H1 (cell line): ENCODE measurements at regions not wholly inside any gene's neighbourhood (a gene's known extent, or its start where the extent isn't known, plus 50 kb on each side); places are given as distances from the start of the nearest gene placed in this dataset.

Experiments used
- CTCF ChIA-PET: fragments of 300-600 bp; sonication (Branson Sonifier 250); formaldehyde crosslinking; loops from one replicate; lab custom pipeline; 2021; ENCODE audit not compliant: partially characterized antibody; lab: Charles Lee
- POLR2A ChIA-PET: fragments of 300-600 bp; sonication (Branson Sonifier 250); formaldehyde crosslinking; loops from one replicate; lab custom pipeline; 2021; ENCODE audit warnings: inconsistent platforms; ENCODE audit not compliant: partially characterized antibody; lab: Charles Lee
- DNase-seq, 2 experiments: peaks; one replicate each; pipeline versions ENCODE4 v3.0.0 to v3.0.0-alpha.2; 2010 to 2022; ENCODE audit warnings: low spot score in 2 of 2, low read depth in 1 of 2, mixed read lengths in 1 of 2
- FAIRE-seq: peaks from 2 replicates; lab custom pipeline; 2011; peaks lifted over from hg19 to GRCh38; lab: Jason Lieb, UNC
- H2AFZ ChIP-seq: 2 replicates; pipeline ENCODE4 v1.8.1; 2012; ENCODE audit warnings: low read length, inconsistent platforms
- H2AK5ac ChIP-seq: 2 replicates; pipeline ENCODE4 v1.6.1; 2013; ENCODE audit warnings: low read depth, low read length
- H2BK120ac ChIP-seq: replicated peaks from 2 replicates; pipeline ENCODE3; 2013; ENCODE audit warnings: low read depth, low read length, inconsistent platforms
- H2BK12ac ChIP-seq: 2 replicates; pipeline ENCODE4 v1.6.1; 2013; ENCODE audit warnings: low read depth, low read length
- H2BK15ac ChIP-seq: 2 replicates; pipeline ENCODE4 v1.6.1; 2013; ENCODE audit warnings: low read length
- H2BK20ac ChIP-seq: 2 replicates; pipeline ENCODE4 v1.6.1; 2013; ENCODE audit warnings: low read length
- H2BK5ac ChIP-seq: 2 replicates; pipeline ENCODE4 v1.6.1; 2013; ENCODE audit warnings: low read depth, low read length
- H3K14ac ChIP-seq: 2 replicates; pipeline ENCODE4 v1.6.1; 2013; ENCODE audit warnings: inconsistent platforms; ENCODE audit not compliant: insufficient read length
- H3K18ac ChIP-seq: 2 replicates; pipeline ENCODE4 v1.6.1; 2013; ENCODE audit warnings: low read length; ENCODE audit errors: extremely low read depth
- H3K23ac ChIP-seq: 2 replicates; pipeline ENCODE4 v1.6.1; 2013; ENCODE audit warnings: inconsistent platforms; ENCODE audit not compliant: insufficient read length
- H3K23me2 ChIP-seq: 2 replicates; pipeline ENCODE4 v1.6.1; 2013; ENCODE audit warnings: low read depth, low read length
- H3K27ac ChIP-seq: 2 replicates; pipeline ENCODE4 v1.6.1; 2011; ENCODE audit warnings: low read depth, low read length, inconsistent platforms
- H3K27me3 ChIP-seq, 4 experiments: replicated peaks in 1 of 4; 1 replicate in 1 of 4; 2 replicates in 3 of 4; pipeline versions ENCODE4 v1.6.1 to v1.8.1; 2011 to 2013; ENCODE audit warnings: low read length in 3 of 4, mild to moderate bottlenecking in 3 of 4, inconsistent platforms in 2 of 4, mixed read lengths in 2 of 4, moderate library complexity in 1 of 4; ENCODE audit not compliant: control insufficient read depth in 3 of 4, insufficient read depth in 3 of 4; ENCODE audit errors: extremely low read depth in 1 of 4
- H3K36me3 ChIP-seq, 4 experiments: 2 replicates each; pipeline versions ENCODE4 v1.6.1 to v1.8.1; 2011 to 2013; ENCODE audit warnings: mild to moderate bottlenecking in 4 of 4, low read length in 3 of 4, moderate library complexity in 2 of 4, control low read depth in 1 of 4, inconsistent platforms in 1 of 4; ENCODE audit not compliant: insufficient read depth in 4 of 4, control insufficient read depth in 2 of 4
- H3K4ac ChIP-seq: replicated peaks from 2 replicates; pipeline ENCODE3; 2013; ENCODE audit warnings: low read length, low read depth, mixed read lengths, inconsistent platforms; ENCODE audit not compliant: insufficient read length
- H3K4me1 ChIP-seq, 4 experiments: replicated peaks in 1 of 4; 1 replicate in 1 of 4; 2 replicates in 3 of 4; pipeline versions ENCODE4 v1.6.1 to v1.8.1; 2011 to 2013; ENCODE audit warnings: low read length in 3 of 4, inconsistent platforms in 2 of 4, mixed read lengths in 1 of 4; ENCODE audit not compliant: insufficient read depth in 4 of 4, control insufficient read depth in 3 of 4
- H3K4me2 ChIP-seq, 2 experiments: 2 replicates each; pipeline versions ENCODE4 v1.6.1 to v1.8.1; 2011 to 2013; ENCODE audit warnings: low read depth in 2 of 2, low read length in 2 of 2, control low read depth in 1 of 2, inconsistent platforms in 1 of 2, mild to moderate bottlenecking in 1 of 2; ENCODE audit not compliant: insufficient read depth in 1 of 2
- H3K4me3 ChIP-seq, 4 experiments: fragments of 200-600, 300-600 bp in 1 of 4; sonication (generic), shearing (Covaris generic), sonication (Bioruptor Twin) in 1 of 4; 2 replicates each; pipeline versions ENCODE4 v1.5.1 to v1.8.1; 2011 to 2016; ENCODE audit warnings: low read length in 4 of 4, low read depth in 3 of 4, control low read depth in 2 of 4, inconsistent platforms in 2 of 4, mild to moderate bottlenecking in 2 of 4, mixed read lengths in 1 of 4, moderate library complexity in 1 of 4; ENCODE audit not compliant: insufficient read depth in 2 of 4; ENCODE audit errors: extremely low read depth in 1 of 4
- H3K56ac ChIP-seq: replicated peaks from 2 replicates; pipeline ENCODE3; 2013; ENCODE audit warnings: low read depth, mild to moderate bottlenecking, mixed read lengths, low read length, inconsistent platforms; ENCODE audit not compliant: insufficient read length
- H3K79me1 ChIP-seq: 2 replicates; pipeline ENCODE4 v1.6.1; 2013; ENCODE audit warnings: low read depth, low read length, control low read depth
- H3K79me2 ChIP-seq, 2 experiments: 2 replicates each; pipeline versions ENCODE4 v1.6.1 to v1.8.1; 2012 to 2013; ENCODE audit warnings: low read length in 2 of 2, mild to moderate bottlenecking in 2 of 2, inconsistent platforms in 1 of 2; ENCODE audit not compliant: insufficient read depth in 2 of 2, control insufficient read depth in 1 of 2
- H3K9ac ChIP-seq, 4 experiments: replicated peaks in 1 of 4; 1 replicate in 1 of 4; 2 replicates in 3 of 4; pipeline versions ENCODE4 v1.6.1 to v1.8.1; 2011 to 2013; ENCODE audit warnings: low read depth in 3 of 4, low read length in 3 of 4, control low read depth in 2 of 4, mild to moderate bottlenecking in 2 of 4, moderate library complexity in 2 of 4, inconsistent platforms in 1 of 4; ENCODE audit errors: extremely low read depth in 1 of 4
- H3K9me3 ChIP-seq, 2 experiments: 2 replicates each; pipeline versions ENCODE4 v1.6.1 to v1.8.1; 2012 to 2013; ENCODE audit warnings: mild to moderate bottlenecking in 2 of 2, moderate library complexity in 2 of 2, control low read depth in 1 of 2, inconsistent platforms in 1 of 2, low read depth in 1 of 2, low read length in 1 of 2, mixed read lengths in 1 of 2; ENCODE audit not compliant: insufficient read depth in 2 of 2
- H4K20me1 ChIP-seq, 2 experiments: replicated peaks in 1 of 2; 2 replicates each; pipeline versions ENCODE3 to v1.8.1; 2011 to 2013; ENCODE audit warnings: inconsistent platforms in 2 of 2, low read length in 2 of 2, mild to moderate bottlenecking in 1 of 2; ENCODE audit not compliant: insufficient read depth in 2 of 2, control insufficient read depth in 1 of 2
- H4K5ac ChIP-seq: 2 replicates; pipeline ENCODE4 v1.6.1; 2013; ENCODE audit warnings: low read length, low read depth, mixed read lengths, inconsistent platforms; ENCODE audit not compliant: insufficient read length
- H4K8ac ChIP-seq: 2 replicates; pipeline ENCODE4 v1.8.0; 2013; ENCODE audit warnings: mild to moderate bottlenecking, moderate library complexity, low read length, inconsistent platforms; ENCODE audit not compliant: insufficient read depth; ENCODE audit errors: extremely low read depth
- H4K91ac ChIP-seq: replicated peaks from 2 replicates; pipeline ENCODE3; 2013; ENCODE audit warnings: low read length, mixed read lengths, inconsistent platforms; ENCODE audit not compliant: insufficient read length
- CHD1 ChIP-seq: IDR thresholded peaks from 2 replicates; pipeline ENCODE4 v1.6.1; 2012; ENCODE audit warnings: low read depth, low read length, improper control_type of control experiment
- EP300 ChIP-seq, 2 experiments: IDR thresholded peaks; 1 replicate in 1 of 2; 2 replicates in 1 of 2; pipeline ENCODE4 v1.6.1; 2011 to 2012; ENCODE audit warnings: low read depth in 2 of 2, low read length in 2 of 2, mild to moderate bottlenecking in 2 of 2, borderline replicate concordance in 1 of 2, inconsistent platforms in 1 of 2, moderate library complexity in 1 of 2
- HDAC2 ChIP-seq, 2 experiments: fragments of 300-600 bp in 1 of 2; sonication (generic) in 1 of 2; IDR thresholded peaks; 2 replicates each; pipeline ENCODE4 v1.6.1; 2011 to 2012; ENCODE audit warnings: low read depth in 2 of 2, low read length in 2 of 2, mild to moderate bottlenecking in 2 of 2, moderate library complexity in 2 of 2, borderline replicate concordance in 1 of 2, inconsistent platforms in 1 of 2
- JUND ChIP-seq: IDR thresholded peaks from 2 replicates; pipeline ENCODE4 v1.6.1; 2011; ENCODE audit warnings: mild to moderate bottlenecking, improper control_type of control experiment, low read length
- KDM4A ChIP-seq: IDR thresholded peaks from one replicate; pipeline ENCODE4 v1.7.1; 2012; ENCODE audit warnings: low read depth, mild to moderate bottlenecking, moderate library complexity, low read length, inconsistent platforms; ENCODE audit not compliant: severe bottlenecking
- NANOG ChIP-seq: IDR thresholded peaks from 2 replicates; pipeline ENCODE4 v1.6.1; 2011; ENCODE audit warnings: low read length, low read depth, mild to moderate bottlenecking, inconsistent platforms; ENCODE audit not compliant: insufficient read depth, poor library complexity, severe bottlenecking
- POLR2AphosphoS5 ChIP-seq: IDR thresholded peaks from 2 replicates; pipeline ENCODE4 v1.6.1; 2011; ENCODE audit warnings: low read depth, low read length
- RXRA ChIP-seq: IDR thresholded peaks from 2 replicates; pipeline ENCODE4 v1.6.1; 2011; ENCODE audit warnings: low read depth, mild to moderate bottlenecking, low read length, moderate library complexity; ENCODE audit not compliant: insufficient read depth
- SIX5 ChIP-seq: IDR thresholded peaks from 2 replicates; pipeline ENCODE4 v1.6.1; 2011; ENCODE audit warnings: mild to moderate bottlenecking, low read depth, low read length
- TAF7 ChIP-seq: optimal IDR thresholded peaks from 2 replicates; pipeline ENCODE3; 2011; ENCODE audit warnings: low read depth, mild to moderate bottlenecking, inconsistent platforms, low read length, moderate library complexity, borderline replicate concordance
- WGBS, 2 experiments: shearing (Covaris generic) in 1 of 2; methylation state at CpG; one replicate each; pipeline versions ENCODE4 v1.1.6 to v1.1.7; 2013 to 2015; ENCODE audit warnings: low lambda C conversion rate in 2 of 2, mixed read lengths in 2 of 2, inconsistent platforms in 1 of 2, low coverage in 1 of 2, missing lambda C conversion rate in 1 of 2; ENCODE audit not compliant: insufficient replicate concordance in 2 of 2, insufficient coverage in 1 of 2, insufficient read length in 1 of 2; ENCODE audit errors: extremely low coverage in 1 of 2, missing lambda C conversion rate in 1 of 2; 5-methylcytosine and 5-hydroxymethylcytosine counted together

DNA sequence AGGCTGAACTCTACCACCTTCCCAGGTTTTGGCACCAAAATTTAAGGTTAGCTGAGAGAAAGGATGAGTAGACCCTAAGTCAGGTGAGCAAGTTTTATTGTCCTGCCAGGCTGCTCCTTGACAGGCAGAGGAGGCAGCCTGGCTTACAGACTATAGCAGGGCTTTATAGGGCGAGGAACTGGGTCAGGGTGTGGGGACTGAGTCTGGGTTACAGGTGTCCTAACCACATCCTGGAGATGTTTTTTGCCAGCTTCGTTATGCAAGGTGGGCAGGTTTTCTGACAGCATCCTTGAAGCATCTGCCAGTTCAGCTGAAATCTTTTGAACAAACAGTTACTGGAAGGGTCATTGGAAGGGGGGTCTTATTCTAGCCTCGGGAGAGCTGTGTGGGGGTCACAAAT lies 905.7 kb upstream of the SLITRK5 start:
- DNase-seq = no peak
- Histone ChIP-seq H3K4ac (no peak overlapping the region), H3K4me1 (no peaks in the 10 kb centered on the region), H2BK15ac (no peak overlapping the region), H3K4me3 (no peak overlapping the region), H4K20me1 (no peaks in the 10 kb centered on the region), H3K27me3 (no peaks in the 10 kb centered on the region), H3K23me2 (no peaks in the 10 kb centered on the region; the same call in 1 of the 2 replicates), H3K4me2 (no peak overlapping the region), H2AK5ac (no peak overlapping the region), H2BK5ac (no peak overlapping the region), H3K18ac (no peak overlapping the region), H3K56ac (no peak overlapping the region), H4K8ac (no peak overlapping the region), H3K79me1 (no peaks in the 10 kb centered on the region), H2BK12ac (no peak overlapping the region), H3K23ac (no peak overlapping the region), H2BK20ac (no peak overlapping the region), H2AFZ (no peak overlapping the region), H3K79me2 (no peaks in the 10 kb centered on the region), H3K9me3 (no peaks in the 10 kb centered on the region; a peak in 1 of 4 replicates), H4K91ac (no peak overlapping the region), H3K27ac (no peak overlapping the region), H3K9ac (no peak overlapping the region), H2BK120ac (no peak overlapping the region), H4K5ac (no peak overlapping the region), H3K14ac (no peak overlapping the region), H3K36me3 (no peaks in the 10 kb centered on the region)
- TF ChIP-seq KDM4A (no peak), SIX5 (no peak), JUND (no peak), RXRA (no peak), HDAC2 (IDR thresholded peaks at IDR 0.05; ENCODE audit: borderline replicate concordance in 1 of 2, low read depth in 2 of 2, low read length in 2 of 2) (no peak), NANOG (no peak), TAF7 (no peak), EP300 (IDR thresholded peaks at IDR 0.05; ENCODE audit: borderline replicate concordance in 1 of 2, low read depth in 2 of 2, low read length in 2 of 2) (no peak), CHD1 (no peak), POLR2AphosphoS5 (no peak)
- CTCF ChIA-PET = no interaction called here
- POLR2A ChIA-PET = no interaction called here
- 72% methylated on average over 3 of the region's 3 CpGs; no CpG with 5 or more reads in 1 of the 2 experiments for WGBS, 2 experiments
- FAIRE-seq = no peak
